ENCODE measurements at regions not wholly inside any gene's neighbourhood (a gene's known extent, or its start where the extent isn't known, plus 50 kb on each side); places are given as distances from the start of the nearest gene placed in this dataset.

DNA sequence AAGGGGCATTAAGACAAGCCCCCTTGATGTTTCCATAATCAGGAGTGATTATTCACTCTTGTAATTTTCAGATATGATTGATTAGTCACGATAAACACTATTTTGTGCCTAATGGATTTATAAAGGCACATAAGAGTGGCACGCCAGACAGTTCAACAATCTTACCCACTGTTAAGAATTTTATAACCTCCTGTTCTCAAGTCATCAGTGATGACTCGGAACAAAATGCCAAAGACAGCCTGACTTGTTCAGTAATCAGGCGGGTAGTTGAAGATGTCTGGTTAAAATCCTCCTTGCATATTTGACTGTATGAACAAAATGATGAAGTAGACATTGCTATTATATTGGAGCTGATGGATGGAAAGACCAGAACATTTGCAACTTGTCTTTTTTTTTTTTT, 212.1 kb upstream of the RMST start:
- no peak for TF ChIP-seq CTCF (IDR thresholded peaks at IDR 0.05)
- TF ChIP-seq RAD21 (IDR thresholded peaks at IDR 0.05; ENCODE audit: low read length): no peak
- no peak for TF ChIP-seq ZBTB33 (IDR thresholded peaks at IDR 0.05; ENCODE audit: borderline replicate concordance, low read depth)
- no peak for TF ChIP-seq EP300 (IDR thresholded peaks at IDR 0.05; ENCODE audit: borderline replicate concordance in 1 of 2, low read depth in 1 of 2, low read length in 1 of 2)
